IMR-90 (cell line): ENCODE measurements at regions not wholly inside any gene's neighbourhood (a gene's known extent, or its start where the extent isn't known, plus 50 kb on each side); places are given as distances from the start of the nearest gene placed in this dataset.

Source experiments
- BHLHE40 ChIP-seq: fragments of 150-350 bp; IDR thresholded peaks from 2 replicates; pipeline ENCODE4 v1.6.1; 2016; ENCODE audit warnings: mild to moderate bottlenecking, low read depth, low read length
- CEBPB ChIP-seq: IDR thresholded peaks from 2 replicates; pipeline ENCODE4 v1.6.1; 2012; ENCODE audit warnings: low read depth, low read length, improper control_type of control experiment
- CHD1 ChIP-seq: IDR thresholded peaks from 2 replicates; pipeline ENCODE4 v1.6.1; 2012; ENCODE audit warnings: low read depth, low read length, improper control_type of control experiment
- MXI1 ChIP-seq: IDR thresholded peaks from 2 replicates; pipeline ENCODE4 v1.6.1; 2012; ENCODE audit warnings: low read depth, mild to moderate bottlenecking, low read length, moderate library complexity, borderline replicate concordance
- POLR2A ChIP-seq: IDR thresholded peaks from 2 replicates; pipeline ENCODE4 v1.6.1; 2012; ENCODE audit warnings: mild to moderate bottlenecking, low read depth, low read length
- RAD21 ChIP-seq: IDR thresholded peaks from 2 replicates; pipeline ENCODE4 v1.6.1; 2012; ENCODE audit warnings: low read length, improper control_type of control experiment
- RCOR1 ChIP-seq: IDR thresholded peaks from 2 replicates; pipeline ENCODE4 v1.6.1; 2012; ENCODE audit warnings: mild to moderate bottlenecking, low read length, improper control_type of control experiment; ENCODE audit not compliant: insufficient replicate concordance
- USF2 ChIP-seq: fragments of 150-350 bp; IDR thresholded peaks from 2 replicates; pipeline ENCODE4 v1.6.1; 2017; ENCODE audit warnings: mild to moderate bottlenecking, antibody characterized with exemption, low read length, low read depth
- TF ChIP-seq, protein P1 (sequence below): conservative IDR thresholded peaks from 2 replicates; pipeline ENCODE4 v1.5.1; 2012; ENCODE audit warnings: mild to moderate bottlenecking, low read depth, low read length, improper control_type of control experiment
- TF ChIP-seq, protein P2 (sequence below): fragments of 150-350 bp; IDR thresholded peaks from 2 replicates; pipeline ENCODE4 v1.6.1; 2016; ENCODE audit warnings: low read depth, mild to moderate bottlenecking, low read length, moderate library complexity, borderline replicate concordance

DNA sequence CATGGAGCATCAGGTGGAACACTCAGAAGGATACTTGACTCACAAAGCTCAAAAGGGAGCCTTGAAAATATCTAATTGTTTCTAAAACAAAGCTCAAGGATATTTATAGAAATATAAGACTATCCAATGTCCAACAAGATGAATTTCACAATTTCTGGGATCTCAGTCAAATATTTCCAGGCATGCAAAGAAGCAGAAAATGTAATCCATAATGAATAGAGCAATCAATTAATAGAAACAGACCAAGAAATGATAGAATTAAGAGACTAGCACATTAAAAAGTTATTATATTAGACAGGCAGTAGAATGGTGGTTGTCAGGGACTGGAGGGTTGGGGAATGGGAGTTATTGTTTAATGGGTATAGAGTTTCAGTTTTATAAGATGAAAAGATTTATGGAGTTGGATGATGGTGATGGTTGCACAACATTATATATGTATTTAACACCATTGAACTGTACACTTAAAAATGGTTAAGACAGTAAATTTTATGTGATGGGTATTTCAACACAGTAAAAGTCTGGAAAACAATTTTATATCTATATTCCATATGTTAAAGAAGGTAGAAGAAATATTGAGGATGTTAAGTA, 189.9 kb upstream of the PIEZO2 start:
- TF ChIP-seq USF2 (no peak), RAD21 (no peak), POLR2A (no peak), CEBPB (0 out of 2 replicates have a peak, but pooled peaks have one; percentile 1), BHLHE40 (no peak), RCOR1 (no peak), CHD1 (no peak), MXI1 (no peak)
- TF ChIP-seq, protein P1, sequence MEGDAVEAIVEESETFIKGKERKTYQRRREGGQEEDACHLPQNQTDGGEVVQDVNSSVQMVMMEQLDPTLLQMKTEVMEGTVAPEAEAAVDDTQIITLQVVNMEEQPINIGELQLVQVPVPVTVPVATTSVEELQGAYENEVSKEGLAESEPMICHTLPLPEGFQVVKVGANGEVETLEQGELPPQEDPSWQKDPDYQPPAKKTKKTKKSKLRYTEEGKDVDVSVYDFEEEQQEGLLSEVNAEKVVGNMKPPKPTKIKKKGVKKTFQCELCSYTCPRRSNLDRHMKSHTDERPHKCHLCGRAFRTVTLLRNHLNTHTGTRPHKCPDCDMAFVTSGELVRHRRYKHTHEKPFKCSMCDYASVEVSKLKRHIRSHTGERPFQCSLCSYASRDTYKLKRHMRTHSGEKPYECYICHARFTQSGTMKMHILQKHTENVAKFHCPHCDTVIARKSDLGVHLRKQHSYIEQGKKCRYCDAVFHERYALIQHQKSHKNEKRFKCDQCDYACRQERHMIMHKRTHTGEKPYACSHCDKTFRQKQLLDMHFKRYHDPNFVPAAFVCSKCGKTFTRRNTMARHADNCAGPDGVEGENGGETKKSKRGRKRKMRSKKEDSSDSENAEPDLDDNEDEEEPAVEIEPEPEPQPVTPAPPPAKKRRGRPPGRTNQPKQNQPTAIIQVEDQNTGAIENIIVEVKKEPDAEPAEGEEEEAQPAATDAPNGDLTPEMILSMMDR = no peak
- TF ChIP-seq, protein P2, sequence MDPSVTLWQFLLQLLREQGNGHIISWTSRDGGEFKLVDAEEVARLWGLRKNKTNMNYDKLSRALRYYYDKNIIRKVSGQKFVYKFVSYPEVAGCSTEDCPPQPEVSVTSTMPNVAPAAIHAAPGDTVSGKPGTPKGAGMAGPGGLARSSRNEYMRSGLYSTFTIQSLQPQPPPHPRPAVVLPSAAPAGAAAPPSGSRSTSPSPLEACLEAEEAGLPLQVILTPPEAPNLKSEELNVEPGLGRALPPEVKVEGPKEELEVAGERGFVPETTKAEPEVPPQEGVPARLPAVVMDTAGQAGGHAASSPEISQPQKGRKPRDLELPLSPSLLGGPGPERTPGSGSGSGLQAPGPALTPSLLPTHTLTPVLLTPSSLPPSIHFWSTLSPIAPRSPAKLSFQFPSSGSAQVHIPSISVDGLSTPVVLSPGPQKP = no peak
